Fibroblast of the aortic adventitia (primary cell): ENCODE measurements at regions not wholly inside any gene's neighbourhood (a gene's known extent, or its start where the extent isn't known, plus 50 kb on each side); places are given as distances from the start of the nearest gene placed in this dataset.
A peak's percentile ranks its signal among the peaks of the same experiment; 100 is the strongest.

ENCODE experiments used
- DNase-seq: peaks from one replicate; pipeline ENCODE4 v3.0.0-alpha.2; 2010; ENCODE audit warnings: low read depth
- H3K4me3 ChIP-seq: 2 replicates; pipeline ENCODE4 v1.5.1; 2011; ENCODE audit warnings: low read depth, mild to moderate bottlenecking, control low read depth, low read length, moderate library complexity
- CTCF ChIP-seq: IDR thresholded peaks from 2 replicates; pipeline ENCODE4 v1.5.1; 2011; ENCODE audit warnings: mild to moderate bottlenecking, low read length, control low read depth, inconsistent platforms; ENCODE audit not compliant: insufficient read depth

DNA sequence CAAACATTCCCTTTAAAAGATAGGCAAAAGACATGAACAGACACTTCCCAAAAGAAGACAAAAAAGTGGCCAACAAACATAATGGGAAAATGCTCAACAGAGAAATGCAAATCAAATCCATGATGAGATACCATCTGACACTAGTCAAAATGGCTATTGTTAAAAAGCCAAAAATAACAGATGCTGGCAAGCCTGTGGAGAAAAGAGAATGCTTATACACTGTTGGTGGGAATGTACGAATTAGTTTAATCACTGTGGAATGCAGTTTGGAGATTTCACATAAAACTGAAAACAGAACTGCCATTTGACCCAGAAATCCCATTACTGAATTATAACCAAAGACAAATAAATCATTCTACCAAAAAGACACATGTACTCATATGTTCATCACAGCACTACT, 58.3 kb upstream of the WDR41 start:
- TF ChIP-seq CTCF: no peak

GRCh38 chr5:77545285-77545684, 53.2 kb upstream of the WDR41 start:
- no peak for TF ChIP-seq CTCF
- no peak for DNase-seq
- H3K4me3 ChIP-seq: no peak overlapping the region

More for the DNA sequence above, 58.3 kb upstream of the WDR41 start:
- DNase-seq: peak; percentile 21
- H3K4me3 ChIP-seq: no peak overlapping the region
